ENCODE measurements at regions not wholly inside any gene's neighbourhood (a gene's known extent, or its start where the extent isn't known, plus 50 kb on each side); places are given as distances from the start of the nearest gene placed in this dataset.

DNA sequence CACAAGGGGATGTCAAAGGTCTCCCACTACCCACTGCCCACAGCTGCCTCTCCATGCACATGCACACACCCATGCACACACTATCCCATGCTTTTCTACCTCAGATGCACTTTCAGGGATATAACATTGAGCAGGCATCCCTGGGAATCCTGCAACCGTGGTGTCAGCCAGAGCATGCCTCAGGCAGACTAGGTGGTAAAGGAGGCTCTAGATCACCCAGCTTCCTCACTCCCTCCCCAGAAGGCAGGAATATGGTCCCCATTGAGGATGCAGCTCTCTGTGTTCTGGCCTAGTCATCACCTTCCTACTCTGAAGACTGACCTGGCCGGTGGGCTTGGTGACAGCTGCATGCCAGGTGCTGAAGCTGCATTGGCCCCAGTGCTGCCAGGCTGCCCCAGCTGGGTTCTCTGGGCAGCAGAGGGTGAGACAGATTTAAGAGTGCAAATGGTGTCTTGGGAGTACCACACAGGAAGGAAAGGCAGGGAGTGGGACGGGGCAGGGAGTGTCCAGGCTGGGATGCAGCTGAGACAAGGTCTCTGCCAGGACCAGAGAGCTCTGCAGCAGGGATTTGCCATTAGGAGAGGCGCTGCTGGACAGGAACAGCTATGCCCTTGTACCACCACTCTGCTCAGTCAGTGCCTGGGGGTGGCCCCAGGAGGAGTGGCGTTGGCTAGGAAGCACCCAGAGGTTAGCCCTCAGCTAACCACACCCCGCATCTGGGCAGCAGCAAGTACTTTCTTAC lies 53.4 kb upstream of the GDF10 start:
- TF ChIP-seq, protein P1, sequence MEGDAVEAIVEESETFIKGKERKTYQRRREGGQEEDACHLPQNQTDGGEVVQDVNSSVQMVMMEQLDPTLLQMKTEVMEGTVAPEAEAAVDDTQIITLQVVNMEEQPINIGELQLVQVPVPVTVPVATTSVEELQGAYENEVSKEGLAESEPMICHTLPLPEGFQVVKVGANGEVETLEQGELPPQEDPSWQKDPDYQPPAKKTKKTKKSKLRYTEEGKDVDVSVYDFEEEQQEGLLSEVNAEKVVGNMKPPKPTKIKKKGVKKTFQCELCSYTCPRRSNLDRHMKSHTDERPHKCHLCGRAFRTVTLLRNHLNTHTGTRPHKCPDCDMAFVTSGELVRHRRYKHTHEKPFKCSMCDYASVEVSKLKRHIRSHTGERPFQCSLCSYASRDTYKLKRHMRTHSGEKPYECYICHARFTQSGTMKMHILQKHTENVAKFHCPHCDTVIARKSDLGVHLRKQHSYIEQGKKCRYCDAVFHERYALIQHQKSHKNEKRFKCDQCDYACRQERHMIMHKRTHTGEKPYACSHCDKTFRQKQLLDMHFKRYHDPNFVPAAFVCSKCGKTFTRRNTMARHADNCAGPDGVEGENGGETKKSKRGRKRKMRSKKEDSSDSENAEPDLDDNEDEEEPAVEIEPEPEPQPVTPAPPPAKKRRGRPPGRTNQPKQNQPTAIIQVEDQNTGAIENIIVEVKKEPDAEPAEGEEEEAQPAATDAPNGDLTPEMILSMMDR (IDR thresholded peaks at IDR 0.05): no peak
- no peak for TF ChIP-seq POLR2A (IDR thresholded peaks at IDR 0.05)
- Histone ChIP-seq H3K36me3 (replicated peaks in 1 of 2) (no peaks in the 10 kb centered on the region), H3K27ac (no peak overlapping the region), H3K9me3 (replicated peaks in 1 of 3) (no peaks in the 10 kb centered on the region), H3K4me1 (replicated peaks in 1 of 2) (no peaks in the 10 kb centered on the region), H3K4me3 (no peak overlapping the region), H3K27me3 (no peaks in the 10 kb centered on the region)
- 85 to 100% (median 95%) methylated on average over 2 to 6 of the region's 6 CpGs for WGBS, 4 donors
- intact Hi-C loops (cut with DNase I): no loop called here
- DNase-seq: peak in 1 of 7 donors; percentile 35

DNA sequence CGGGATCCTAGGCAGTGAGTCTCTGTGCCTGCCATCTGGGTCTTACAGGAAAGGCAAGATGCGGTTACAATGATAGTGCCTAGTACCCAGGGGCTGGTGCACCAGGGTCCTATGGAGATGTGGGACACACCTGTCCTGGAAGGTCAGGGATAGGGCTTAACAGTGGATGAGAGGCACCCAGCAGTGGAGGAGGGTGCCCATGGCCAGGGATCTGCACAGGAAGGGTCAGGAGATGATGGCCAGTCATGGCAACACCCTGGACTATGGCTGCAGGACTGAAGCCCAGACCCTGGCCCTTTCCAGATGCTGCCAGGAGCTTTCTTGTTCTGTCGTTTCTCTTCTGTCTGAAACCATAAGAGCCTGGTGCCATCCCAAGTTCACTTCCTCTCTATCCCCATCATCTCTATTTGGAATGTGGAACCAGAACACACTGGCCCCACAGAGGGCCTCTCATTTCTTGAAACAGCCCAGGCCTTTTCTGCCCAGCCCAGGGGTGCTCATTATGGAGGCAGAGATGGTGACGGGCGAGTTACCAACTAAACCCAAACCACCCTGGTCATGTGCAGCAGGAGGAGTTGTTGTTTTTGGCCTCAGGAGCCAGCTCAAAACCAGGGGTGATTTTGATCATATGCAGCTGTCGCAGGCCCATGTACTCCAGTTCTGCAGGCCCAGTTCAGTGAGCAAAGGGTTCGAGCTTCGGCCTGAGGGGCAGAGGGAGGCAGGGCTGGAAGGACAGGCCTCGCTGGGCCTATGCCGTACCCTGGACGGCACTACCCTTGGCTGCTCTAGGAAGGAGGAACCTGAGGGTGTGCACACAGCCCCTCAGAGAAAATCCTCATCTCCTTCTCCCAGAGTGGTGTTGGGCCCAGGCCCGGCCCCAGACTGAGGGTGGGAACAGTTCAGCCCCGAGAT lies 52.6 kb upstream of the GDF10 start:
- DNase-seq: no peak
- intact Hi-C loops (cut with DNase I): no loop called here
- Histone ChIP-seq H3K27ac (no peak overlapping the region), H3K4me3 (no peak overlapping the region), H3K9me3 (replicated peaks in 1 of 3) (no peaks in the 10 kb centered on the region), H3K36me3 (replicated peaks in 1 of 2) (no peaks in the 10 kb centered on the region), H3K27me3 (no peaks in the 10 kb centered on the region), H3K4me1 (replicated peaks in 1 of 2) (no peaks in the 10 kb centered on the region)
- 77 to 82% (median 79%) methylated on average over 9 to 13 of the region's 13 CpGs for WGBS, 4 donors
- TF ChIP-seq POLR2A (IDR thresholded peaks at IDR 0.05): no peak
- TF ChIP-seq, protein P1 (IDR thresholded peaks at IDR 0.05): no peak

DNA sequence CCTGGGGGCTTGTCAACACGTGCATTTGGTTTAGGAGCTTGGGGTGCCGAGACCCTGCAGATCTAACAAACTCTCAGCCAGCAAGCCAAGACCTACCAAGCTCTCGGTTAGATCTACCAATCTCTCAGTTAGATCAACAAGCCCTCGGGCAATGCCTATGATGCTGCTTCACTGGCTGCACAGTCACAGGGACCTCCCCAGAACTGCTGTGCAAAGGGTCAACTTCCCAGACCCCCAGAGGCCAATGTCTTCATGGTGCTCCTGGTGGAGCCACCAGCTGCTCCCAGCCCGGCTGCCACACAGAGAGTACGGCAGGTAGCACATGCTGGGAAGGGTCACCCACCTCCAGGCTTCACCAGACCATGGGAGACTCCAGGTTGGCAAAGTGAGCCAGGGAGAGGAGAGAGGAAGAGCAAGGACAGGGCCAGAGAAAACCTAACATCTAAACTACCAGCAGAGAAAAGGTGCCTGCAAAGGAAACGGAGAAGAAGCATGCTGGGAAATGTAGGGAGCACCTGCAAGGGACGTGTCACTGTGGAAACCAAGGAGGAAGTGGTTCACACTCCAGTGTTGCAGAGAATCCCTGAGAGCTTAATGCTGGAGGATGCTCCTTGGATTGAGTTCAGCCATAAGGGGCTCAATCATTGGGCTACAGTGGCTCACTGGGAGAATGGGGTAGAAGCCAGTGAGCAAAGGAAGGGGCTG lies 51.5 kb upstream of the GDF10 start:
- Histone ChIP-seq H3K36me3 (replicated peaks in 1 of 2) (no peaks in the 10 kb centered on the region), H3K27me3 (no peaks in the 10 kb centered on the region), H3K4me3 (no peak overlapping the region), H3K9me3 (replicated peaks in 1 of 3) (no peaks in the 10 kb centered on the region), H3K4me1 (replicated peaks in 1 of 2) (no peaks in the 10 kb centered on the region), H3K27ac (no peak overlapping the region)
- TF ChIP-seq, protein P1 (IDR thresholded peaks at IDR 0.05): no peak
- TF ChIP-seq POLR2A (IDR thresholded peaks at IDR 0.05): no peak
- intact Hi-C loops (cut with DNase I): no loop called here
- 78 to 88% (median 85%) methylated on average over 5 to 8 of the region's 8 CpGs for WGBS, 4 donors
- peak in 1 of 7 donors; percentile 37 for DNase-seq

DNA sequence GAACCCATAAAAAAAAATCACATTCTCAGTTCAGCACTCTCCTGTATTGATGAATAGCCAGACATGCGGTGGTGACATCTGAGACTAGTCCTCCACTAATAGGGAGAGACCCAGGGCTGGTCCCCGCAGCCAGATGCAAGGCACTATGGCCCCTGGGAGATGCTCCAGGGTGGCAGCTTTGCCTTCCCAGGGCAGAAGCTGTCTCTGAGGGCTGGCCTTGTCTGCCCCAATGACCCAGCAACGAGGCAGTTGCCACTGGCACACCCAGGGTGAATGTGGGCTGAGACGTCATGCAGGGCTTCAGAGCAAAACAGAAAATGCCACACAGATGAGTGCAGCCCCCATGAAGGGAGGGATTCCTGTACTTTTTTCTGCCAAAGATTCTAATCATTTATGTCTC lies 50.1 kb upstream of the GDF10 start:
- Histone ChIP-seq H3K36me3 (replicated peaks in 1 of 2) (no peaks in the 10 kb centered on the region), H3K9me3 (replicated peaks in 1 of 3) (no peaks in the 10 kb centered on the region), H3K4me3 (no peak overlapping the region), H3K27ac (no peak overlapping the region), H3K4me1 (replicated peaks in 1 of 2) (no peaks in the 10 kb centered on the region), H3K27me3 (no peaks in the 10 kb centered on the region)
- 83 to 86% (median 84%) methylated on average over 3 to 4 of the region's 4 CpGs for WGBS, 4 donors
- intact Hi-C loops (cut with DNase I): no loop called here
- no peak for DNase-seq
- no peak for TF ChIP-seq POLR2A (IDR thresholded peaks at IDR 0.05)
- TF ChIP-seq, protein P1 (IDR thresholded peaks at IDR 0.05): no peak
